Choroid plexus epithelial cell (primary cell): ENCODE measurements at regions not wholly inside any gene's neighbourhood (a gene's known extent, or its start where the extent isn't known, plus 50 kb on each side); places are given as distances from the start of the nearest gene placed in this dataset.

Experiments used
- DNase-seq: peaks from one replicate; pipeline ENCODE4 v3.0.0-alpha.2; 2010; ENCODE audit warnings: low read depth
- H3K4me3 ChIP-seq: 2 replicates; pipeline ENCODE4 v1.5.1; 2011; ENCODE audit warnings: low read depth, mild to moderate bottlenecking, control low read depth, low read length, moderate library complexity
- TF ChIP-seq, protein P1 (sequence below): conservative IDR thresholded peaks from 2 replicates; pipeline ENCODE4 v1.5.1; 2011; ENCODE audit warnings: low read depth, mild to moderate bottlenecking, control low read depth, inconsistent platforms, low read length, moderate library complexity

DNA sequence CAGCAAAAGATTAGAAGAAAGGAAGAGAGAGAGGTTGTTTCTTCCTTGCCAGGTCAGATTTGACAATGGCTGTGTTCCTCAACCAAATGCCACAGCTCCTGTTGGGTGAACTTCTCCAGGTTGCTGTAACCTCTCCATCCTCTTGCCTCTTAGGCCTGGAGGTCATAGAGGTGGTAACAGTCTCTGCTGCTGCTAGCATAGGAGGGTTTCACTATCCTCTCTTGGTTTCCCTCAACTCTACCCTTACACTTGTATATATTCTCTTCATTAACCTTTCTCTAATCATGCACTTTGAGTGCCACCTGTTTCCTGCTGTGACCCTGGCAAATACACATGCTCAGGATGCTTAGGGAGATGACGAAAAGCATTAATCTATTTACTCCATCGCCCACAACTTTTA lies 67.7 kb upstream of the HIF1A start:
- DNase-seq: no peak
- TF ChIP-seq, protein P1, sequence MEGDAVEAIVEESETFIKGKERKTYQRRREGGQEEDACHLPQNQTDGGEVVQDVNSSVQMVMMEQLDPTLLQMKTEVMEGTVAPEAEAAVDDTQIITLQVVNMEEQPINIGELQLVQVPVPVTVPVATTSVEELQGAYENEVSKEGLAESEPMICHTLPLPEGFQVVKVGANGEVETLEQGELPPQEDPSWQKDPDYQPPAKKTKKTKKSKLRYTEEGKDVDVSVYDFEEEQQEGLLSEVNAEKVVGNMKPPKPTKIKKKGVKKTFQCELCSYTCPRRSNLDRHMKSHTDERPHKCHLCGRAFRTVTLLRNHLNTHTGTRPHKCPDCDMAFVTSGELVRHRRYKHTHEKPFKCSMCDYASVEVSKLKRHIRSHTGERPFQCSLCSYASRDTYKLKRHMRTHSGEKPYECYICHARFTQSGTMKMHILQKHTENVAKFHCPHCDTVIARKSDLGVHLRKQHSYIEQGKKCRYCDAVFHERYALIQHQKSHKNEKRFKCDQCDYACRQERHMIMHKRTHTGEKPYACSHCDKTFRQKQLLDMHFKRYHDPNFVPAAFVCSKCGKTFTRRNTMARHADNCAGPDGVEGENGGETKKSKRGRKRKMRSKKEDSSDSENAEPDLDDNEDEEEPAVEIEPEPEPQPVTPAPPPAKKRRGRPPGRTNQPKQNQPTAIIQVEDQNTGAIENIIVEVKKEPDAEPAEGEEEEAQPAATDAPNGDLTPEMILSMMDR: no peak
- no peak overlapping the region for H3K4me3 ChIP-seq

DNA sequence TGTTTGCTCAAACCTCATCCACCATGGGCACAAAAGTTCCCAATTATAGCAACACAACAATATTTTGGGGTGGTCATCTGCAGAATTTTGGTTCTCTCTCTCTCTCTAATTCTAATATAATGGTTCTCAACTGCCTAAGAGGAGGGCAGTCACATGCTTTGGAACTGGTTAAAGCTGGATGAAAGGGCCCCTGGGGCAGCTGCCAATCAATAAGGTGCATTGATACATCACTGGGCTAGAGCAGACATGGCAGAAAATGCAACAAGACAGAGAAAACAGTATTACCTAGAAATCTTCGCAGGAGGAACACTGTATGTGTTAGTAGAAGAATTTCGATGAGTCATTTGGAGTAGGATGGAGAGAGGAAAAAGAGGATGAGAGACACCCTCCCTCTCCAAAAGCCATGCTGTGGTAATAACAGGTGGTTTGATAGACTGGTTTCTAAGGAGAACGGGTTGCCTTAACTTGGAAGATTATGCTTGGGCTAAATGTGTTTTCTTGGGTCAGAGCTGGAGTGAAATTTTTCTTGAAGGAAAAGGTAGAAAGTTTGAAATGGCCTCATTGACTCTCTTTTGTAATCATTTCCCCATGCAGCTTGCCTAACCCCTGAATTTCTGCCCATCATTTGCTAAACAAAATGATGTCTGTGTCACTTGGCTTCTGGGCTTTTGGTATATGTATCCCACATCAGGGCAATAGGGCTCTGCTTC lies 67.1 kb upstream of the HIF1A start:
- DNase-seq: no peak
- TF ChIP-seq, protein P1: no peak
- no peak overlapping the region for H3K4me3 ChIP-seq

DNA sequence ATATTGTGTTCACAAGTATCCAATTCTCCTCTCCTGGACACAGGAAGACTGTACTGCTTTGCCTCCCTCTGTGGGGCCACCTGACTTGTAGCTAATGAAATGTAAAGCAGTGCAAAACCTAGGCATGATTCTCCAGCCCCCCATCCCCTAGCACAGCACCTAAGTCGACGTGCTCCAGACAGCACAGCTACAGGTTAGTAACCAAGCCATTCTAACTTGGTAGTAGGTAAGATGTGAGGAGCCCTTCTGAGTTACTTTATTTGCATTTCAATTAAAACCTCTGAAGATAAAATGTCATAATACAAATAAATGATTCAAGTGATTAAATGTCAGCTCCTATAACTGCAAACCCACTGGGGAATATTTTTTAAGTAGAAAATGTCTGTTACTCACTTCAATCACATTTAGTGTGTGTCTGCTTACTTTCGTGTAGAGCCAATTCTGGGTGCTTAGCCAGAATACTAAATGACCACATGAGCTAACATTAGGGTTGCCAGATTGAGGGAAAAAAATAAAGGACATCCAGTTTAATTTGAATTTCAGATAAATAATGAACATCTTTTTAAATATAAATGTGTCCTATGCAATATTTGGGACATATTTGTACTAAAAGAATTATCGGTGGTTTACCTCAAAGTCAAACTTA lies 64.8 kb upstream of the HIF1A start:
- no peak overlapping the region for H3K4me3 ChIP-seq
- no peak for DNase-seq
- TF ChIP-seq, protein P1: no peak

DNA sequence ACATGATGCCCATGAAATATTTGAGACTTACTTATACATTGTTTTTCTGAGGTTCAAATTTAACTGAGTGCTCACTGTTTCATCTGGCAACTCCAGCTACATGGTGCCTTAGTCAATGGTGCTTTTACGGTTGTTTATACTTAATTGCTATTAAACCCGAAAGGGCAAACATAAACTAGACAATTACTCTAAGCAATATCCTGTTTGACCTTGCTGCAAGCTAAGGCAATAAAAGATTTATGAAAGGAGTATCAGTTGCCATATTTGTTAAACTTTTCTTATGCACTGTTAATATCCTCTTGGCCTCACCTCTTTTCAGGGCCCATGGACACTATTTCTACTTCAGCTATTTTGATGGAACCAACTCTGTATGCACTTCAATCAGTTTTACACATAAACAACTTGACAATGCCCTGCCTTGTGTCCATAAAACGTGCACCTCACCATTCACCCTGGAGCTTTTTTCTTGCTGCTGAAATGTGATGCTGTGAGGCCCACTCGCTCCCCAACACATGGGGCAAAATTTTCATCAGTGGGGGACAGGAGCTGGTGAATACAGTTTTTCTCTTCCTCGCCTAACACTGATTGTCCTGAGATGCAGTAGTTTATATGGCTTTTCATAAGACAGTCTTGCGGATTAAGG lies 64.1 kb upstream of the HIF1A start:
- H3K4me3 ChIP-seq: no peak overlapping the region
- DNase-seq: no peak
- TF ChIP-seq, protein P1: no peak

DNA sequence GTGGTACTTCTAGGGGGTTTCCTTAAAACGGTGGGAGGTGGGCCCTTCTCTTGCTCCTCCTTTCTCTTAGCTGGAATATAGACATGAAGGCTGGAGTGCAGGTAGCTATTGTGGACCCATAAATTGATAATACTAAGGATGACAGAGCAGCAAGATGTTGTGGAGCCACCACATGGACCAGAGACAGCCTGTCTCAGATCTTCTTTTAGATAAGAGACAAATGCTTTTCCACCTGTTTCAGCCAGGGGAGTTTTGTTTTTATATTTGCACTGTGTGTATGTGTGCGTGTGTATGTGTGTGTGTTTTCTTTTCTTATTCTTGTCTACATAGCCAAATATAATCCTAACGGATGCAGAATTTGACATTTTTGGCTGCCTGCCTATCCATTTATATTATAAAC lies 62.9 kb upstream of the HIF1A start:
- DNase-seq: no peak
- TF ChIP-seq, protein P1: no peak
- H3K4me3 ChIP-seq: no peak overlapping the region

DNA sequence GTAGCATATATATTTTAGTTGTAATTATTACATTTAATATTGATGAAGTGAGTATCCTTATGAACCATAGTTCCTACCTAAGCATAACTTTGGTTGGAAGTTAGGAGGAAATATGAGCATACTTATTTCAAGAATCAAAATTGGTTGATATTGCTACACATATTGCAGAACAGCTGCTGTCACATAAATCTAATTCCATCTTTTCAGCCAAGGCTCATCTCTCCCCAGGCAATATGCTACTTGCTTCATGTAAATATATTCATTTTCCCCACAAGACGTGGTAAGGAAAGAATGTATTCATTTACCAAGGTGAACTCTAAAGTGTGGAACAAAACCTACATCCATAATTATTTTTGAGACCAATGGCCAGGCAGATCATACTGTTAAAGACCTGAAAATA lies 62.5 kb upstream of the HIF1A start:
- TF ChIP-seq, protein P1: no peak
- DNase-seq: no peak
- H3K4me3 ChIP-seq: no peak overlapping the region

DNA sequence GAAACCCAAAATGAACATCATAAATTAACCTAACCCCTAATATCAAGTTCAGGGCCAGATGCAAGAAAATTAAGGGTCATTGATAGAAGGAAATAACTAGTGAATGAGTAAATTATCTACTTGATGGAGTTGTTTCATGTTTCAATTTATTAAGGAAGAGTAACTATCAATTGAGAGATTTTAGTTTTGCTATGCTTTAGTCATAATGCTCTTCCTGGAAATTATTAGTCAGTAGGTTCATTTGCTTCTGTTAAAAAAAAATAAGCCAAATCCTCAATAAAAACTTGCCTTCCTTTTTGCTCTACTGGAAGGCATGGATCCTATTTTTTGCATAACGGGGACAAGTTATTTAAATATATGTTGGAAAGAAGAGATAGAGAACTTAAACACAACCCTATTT lies 59.0 kb upstream of the HIF1A start:
- no peak overlapping the region for H3K4me3 ChIP-seq
- TF ChIP-seq, protein P1: no peak
- DNase-seq: no peak
